HEK293T (cell line): ENCODE measurements at regions not wholly inside any gene's neighbourhood (a gene's known extent, or its start where the extent isn't known, plus 50 kb on each side); places are given as distances from the start of the nearest gene placed in this dataset.

Experiments used
- CTCF ChIA-PET: fragments of 350-600 bp; formaldehyde crosslinking; extraction: SDS; loops from one replicate; lab custom pipeline; 2021; ENCODE audit warnings: antibody characterized with exemption, inconsistent platforms; lab: Yijun Ruan, JAX
- POLR2A ChIA-PET: fragments of 350-600 bp; formaldehyde crosslinking; extraction: SDS; loops from one replicate; lab custom pipeline; 2020; ENCODE audit warnings: antibody characterized with exemption, inconsistent platforms; lab: Yijun Ruan, JAX
- DNase-seq: peaks from one replicate; pipeline ENCODE4 v3.0.0; 2012; ENCODE audit warnings: mixed read lengths; ENCODE audit errors: extremely low spot score
- ARNT ChIP-seq: fragments of 450-650 bp; IDR thresholded peaks from 2 replicates; pipeline ENCODE4 v1.6.1; 2017; ENCODE audit warnings: mild to moderate bottlenecking
- BHLHE40 ChIP-seq: fragments of 450-650 bp; IDR thresholded peaks from 2 replicates; pipeline ENCODE4 v1.6.1; 2016; ENCODE audit warnings: mild to moderate bottlenecking, moderate library complexity, borderline replicate concordance
- CTBP1 ChIP-seq: fragments of 450-650 bp; IDR thresholded peaks from 2 replicates; pipeline ENCODE4 v1.6.1; 2016; ENCODE audit warnings: borderline replicate concordance
- ELF4 ChIP-seq: fragments of 450-650 bp; IDR thresholded peaks from 2 replicates; pipeline ENCODE4 v1.6.1; 2017; ENCODE audit warnings: antibody characterized with exemption
- FOXA1 ChIP-seq: fragments of 450-650 bp; IDR thresholded peaks from 2 replicates; pipeline ENCODE4 v1.6.1; 2016; ENCODE audit warnings: mild to moderate bottlenecking
- FOXK2 ChIP-seq: fragments of 450-650 bp; IDR thresholded peaks from 2 replicates; pipeline ENCODE4 v1.6.1; 2016; ENCODE audit warnings: mild to moderate bottlenecking
- FOXM1 ChIP-seq: fragments of 450-650 bp; IDR thresholded peaks from 2 replicates; pipeline ENCODE4 v1.6.1; 2017; ENCODE audit warnings: mild to moderate bottlenecking, borderline replicate concordance
- HDGF ChIP-seq: fragments of 450-650 bp; IDR thresholded peaks from 2 replicates; pipeline ENCODE4 v1.6.1; 2017; ENCODE audit warnings: antibody characterized with exemption, borderline replicate concordance
- L3MBTL2 ChIP-seq: fragments of 450-650 bp; conservative IDR thresholded peaks from 2 replicates; pipeline ENCODE4 v1.6.1; 2016; ENCODE audit warnings: mild to moderate bottlenecking
- LEF1 ChIP-seq: fragments of 450-650 bp; IDR thresholded peaks from 2 replicates; pipeline ENCODE4 v1.6.1; 2017; ENCODE audit warnings: mild to moderate bottlenecking, borderline replicate concordance
- NFRKB ChIP-seq: fragments of 450-650 bp; IDR thresholded peaks from 2 replicates; pipeline ENCODE4 v1.6.1; 2016; ENCODE audit warnings: mild to moderate bottlenecking, moderate library complexity
- PKNOX1 ChIP-seq: fragments of 450-650 bp; IDR thresholded peaks from 2 replicates; pipeline ENCODE4 v1.6.1; 2016
- SP1 ChIP-seq: fragments of 450-650 bp; IDR thresholded peaks from 2 replicates; pipeline ENCODE4 v1.6.1; 2017
- SUZ12 ChIP-seq: fragments of 450-650 bp; IDR thresholded peaks from 2 replicates; pipeline ENCODE4 v1.6.1; 2016; ENCODE audit warnings: mild to moderate bottlenecking
- TARDBP ChIP-seq: fragments of 450-650 bp; IDR thresholded peaks from 2 replicates; pipeline ENCODE4 v1.6.1; 2016
- ZNF384 ChIP-seq: fragments of 450-650 bp; IDR thresholded peaks from 2 replicates; pipeline ENCODE4 v1.6.1; 2016

- POLR2A ChIA-PET: interaction anchor here (0.6 kb wide), 1 partner anchor 14 kb away, joined by 3 read pairs; no protein-coding TSS in a partner anchor
- peak; percentile 59 for DNase-seq
- CTCF ChIA-PET: interaction anchor here (0.6 to 4.4 kb wide), 15 partner anchors 8 to 376 kb away, joined by 3 to 98 read pairs (median 5); no protein-coding TSS in a partner anchor
- no peak for TF ChIP-seq ELF4
- no peak for TF ChIP-seq SP1
- TF ChIP-seq LEF1: no peak
These were observed 194.2 kb upstream of the PKDCC start for GRCh38 chr2:41853427-41854191.

GRCh38 chr2:41854227-41854626, 193.6 kb upstream of the PKDCC start:
- no peak for TF ChIP-seq FOXK2
- no peak for TF ChIP-seq SUZ12
- TF ChIP-seq PKNOX1: no peak
- TF ChIP-seq SP1: no peak
- no peak for TF ChIP-seq BHLHE40
- TF ChIP-seq ZNF384: no peak
- TF ChIP-seq CTBP1: no peak
- no peak for TF ChIP-seq ELF4
- CTCF ChIA-PET: interaction anchor here (0.6 to 4.4 kb wide), 13 partner anchors 9 to 375 kb away, joined by 3 to 98 read pairs (median 5); no protein-coding TSS in a partner anchor

GRCh38 chr2:41856946-41857345, 190.9 kb upstream of the PKDCC start:
- ChIA-PET CTCF (interaction anchor here (0.7 to 1.1 kb wide), 4 partner anchors 11 to 229 kb away, joined by 3 to 5 read pairs (median 4); no protein-coding TSS in a partner anchor), POLR2A (no interaction called here)
- no peak for DNase-seq
- TF ChIP-seq SUZ12 (no peak), L3MBTL2 (no peak), LEF1 (no peak), TARDBP (no peak), HDGF (no peak), SP1 (no peak), ELF4 (no peak), FOXA1 (no peak), FOXK2 (no peak), CTBP1 (no peak), ARNT (no peak)

More at GRCh38 chr2:41854227-41854626, 193.6 kb upstream of the PKDCC start:
- no peak for DNase-seq
- POLR2A ChIA-PET: no interaction called here

GRCh38 chr2:41859615-41860514, 188.0 kb upstream of the PKDCC start:
- ChIA-PET CTCF (interaction anchor here (0.6 to 1.5 kb wide), 2 partner anchors 10 to 421 kb away, joined by 3 to 12 read pairs; no protein-coding TSS in a partner anchor), POLR2A (no interaction called here)
- TF ChIP-seq SP1: no peak
- TF ChIP-seq CTBP1: no peak
- no peak for TF ChIP-seq FOXM1
- TF ChIP-seq HDGF: no peak
- no peak for TF ChIP-seq TARDBP
- no peak for TF ChIP-seq PKNOX1
- no peak for TF ChIP-seq NFRKB
- TF ChIP-seq LEF1: no peak
- no peak for TF ChIP-seq L3MBTL2
- no peak for DNase-seq

GRCh38 chr2:41863062-41863461, 184.8 kb upstream of the PKDCC start:
- DNase-seq: no peak
- ChIA-PET CTCF (no interaction called here), POLR2A (no interaction called here)
- no peak for TF ChIP-seq NFRKB
- no peak for TF ChIP-seq FOXK2
- TF ChIP-seq ELF4: no peak
- no peak for TF ChIP-seq FOXA1
- no peak for TF ChIP-seq HDGF
- TF ChIP-seq L3MBTL2: no peak
- TF ChIP-seq TARDBP: no peak
- TF ChIP-seq SUZ12: no peak
- no peak for TF ChIP-seq ZNF384
- no peak for TF ChIP-seq BHLHE40

GRCh38 chr2:41865263-41865662, 182.6 kb upstream of the PKDCC start:
- DNase-seq: no peak
- ChIA-PET POLR2A (no interaction called here), CTCF (interaction anchor here (1.3 to 8.8 kb wide), 2 partner anchors 11 to 219 kb away, joined by 5 to 143 read pairs; no protein-coding TSS in a partner anchor)
- TF ChIP-seq ELF4: no peak
- TF ChIP-seq LEF1: no peak
- no peak for TF ChIP-seq BHLHE40

- TF ChIP-seq HDGF: no peak
- TF ChIP-seq FOXK2: no peak
- TF ChIP-seq LEF1: no peak
- no peak for TF ChIP-seq ARNT
- TF ChIP-seq FOXA1: no peak
- TF ChIP-seq PKNOX1: no peak
- TF ChIP-seq ELF4: no peak
- TF ChIP-seq CTBP1: no peak
- no peak for TF ChIP-seq BHLHE40
- TF ChIP-seq FOXM1: no peak
- TF ChIP-seq SP1: no peak
- no peak for TF ChIP-seq SUZ12
- TF ChIP-seq ZNF384: no peak
- no peak for TF ChIP-seq TARDBP
- ChIA-PET CTCF (interaction anchor here (0.7 to 8.8 kb wide), 5 partner anchors 21 to 224 kb away, joined by 3 to 143 read pairs (median 3); no protein-coding TSS in a partner anchor), POLR2A (interaction anchor here (0.9 to 1.2 kb wide), 2 partner anchors 14 to 216 kb away, joined by 3 read pairs; no protein-coding TSS in a partner anchor)
- DNase-seq: no peak
These were observed 180.3 kb upstream of the PKDCC start for GRCh38 chr2:41867553-41867952.
